Pancreas (tissue), 10 donors: ENCODE measurements at regions not wholly inside any gene's neighbourhood (a gene's known extent, or its start where the extent isn't known, plus 50 kb on each side); places are given as distances from the start of the nearest gene placed in this dataset.

Source experiments
- ATAC-seq, 4 donors: fragments of 200-7000 bp; cut with Tn5 transposase; one replicate each; pipeline versions ENCODE4 v1.8.0 to v1.9.1; 2020; ENCODE audit warnings: mild to moderate bottlenecking in 4 of 4, moderate library complexity in 4 of 4
- DNase-seq, 6 donors: peaks; one replicate each; pipeline ENCODE4 v3.0.0-alpha.2; 2020
- FAIRE-seq: peaks from 2 replicates; lab custom pipeline; 2012; peaks lifted over from hg19 to GRCh38; lab: Jason Lieb, UNC
- H3K27ac ChIP-seq, 4 donors: fragments of 200-600 bp; sonication (generic); 1 replicate in 3 of 4; 2 replicates in 1 of 4; pipeline versions ENCODE4 v1.5.0 to v1.8.0; 2020
- H3K27me3 ChIP-seq, 4 donors: fragments of 200-600 bp; one replicate each; pipeline ENCODE4 v1.8.0; 2021
- H3K36me3 ChIP-seq, 3 donors: fragments of 200-600 bp; sonication (generic) in 1 of 3; one replicate each; pipeline versions ENCODE4 v1.5.0 to v1.8.0; 2020 to 2021
- H3K4me1 ChIP-seq, 3 donors: fragments of 200-600 bp; one replicate each; pipeline ENCODE4 v1.8.0; 2021
- H3K4me3 ChIP-seq, 4 donors: fragments of 200-600 bp; sonication (generic) in 2 of 4; one replicate each; pipeline versions ENCODE4 v1.5.0 to v1.8.0; 2020 to 2021
- H3K9me3 ChIP-seq, 4 donors: fragments of 200-600 bp; one replicate each; pipeline ENCODE4 v1.8.0; 2021
- WGBS, 2 donors: extraction: QIAGEN DNeasy Blood & Tissue Kit; methylation state at CpG; one replicate each; pipeline ENCODE4 v1.1.7; 2013; 5-methylcytosine and 5-hydroxymethylcytosine counted together
- intact Hi-C, 3 donors: fragments of 100-400 bp; cut with DNase I; formaldehyde crosslinking; loops; one replicate each; pipeline versions ENCODE4 v1.11.1 to v1.14.2; 2022
- TF ChIP-seq, protein P1 (sequence below), 4 donors: fragments of 200-600 bp; sonication (generic) in 3 of 4; IDR thresholded peaks; one replicate each; pipeline versions ENCODE4 v1.5.0 to v1.8.0; 2021; ENCODE audit warnings: antibody characterized with exemption in 4 of 4
- donor health status: healthy with polysubstance abuse.
- donor health status: DM: no; HTN: no; CAD: no; lungs with moderate emphysema.
- donor health status: DM: no; HTN: no; CAD: no.
- donor health status: control.
- donor health status: control.
- donor health status: Bipolar disorder and iron deficiency.
- donor health status: DM: yes; HTN: yes; CAD: no.
- donor health status: DM: no; HTN: no; CAD: no.
- donor health status: DM: no; HTN: no; CAD: no.
- donor health status: DM: yes; HTN: yes; CAD: no.

GRCh38 chr4:174119051-174119450, 164.4 kb downstream of the FBXO8 start:
- intact Hi-C loops, result loop anchor here in 1 of 3 donors (10.0 kb wide), 1 partner anchor 614 kb away; no protein-coding TSS in a partner anchor
- no peak overlapping the region for H3K4me3 ChIP-seq
- DNase-seq, result no peak

DNA sequence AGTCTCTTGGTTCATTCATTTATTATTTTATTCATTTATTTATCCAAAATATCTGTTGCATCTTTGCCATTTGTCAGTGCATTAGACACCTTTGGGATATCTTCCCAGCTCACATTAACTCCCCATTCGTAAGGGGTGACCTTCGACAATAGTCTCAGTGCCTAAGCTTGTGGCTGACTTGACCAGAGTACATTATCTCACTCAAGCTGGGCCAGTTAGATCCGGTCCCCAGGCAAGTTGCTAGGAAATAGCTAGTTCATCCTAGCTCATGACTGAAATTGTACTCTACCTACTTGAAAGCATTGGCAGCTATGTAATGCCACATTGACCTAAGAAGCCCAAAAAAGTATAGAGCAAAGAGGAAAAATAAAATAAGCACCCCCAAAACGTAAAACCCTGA, 165.3 kb downstream of the FBXO8 start:
- Histone ChIP-seq H3K27me3 (no peaks in the 10 kb centered on the region), H3K4me1 (no peaks in the 10 kb centered on the region), H3K36me3 (no peaks in the 10 kb centered on the region), H3K4me3 (no peak overlapping the region), H3K27ac (no peak overlapping the region), H3K9me3 (no peaks in the 10 kb centered on the region)
- 48 to 58% methylated on average over 4 of the region's 4 CpGs for WGBS, 2 donors
- no peak for DNase-seq
- intact Hi-C loops, result loop anchor here in 1 of 3 donors (10.0 kb wide), 1 partner anchor 613 kb away; no protein-coding TSS in a partner anchor
- TF ChIP-seq, protein P1, sequence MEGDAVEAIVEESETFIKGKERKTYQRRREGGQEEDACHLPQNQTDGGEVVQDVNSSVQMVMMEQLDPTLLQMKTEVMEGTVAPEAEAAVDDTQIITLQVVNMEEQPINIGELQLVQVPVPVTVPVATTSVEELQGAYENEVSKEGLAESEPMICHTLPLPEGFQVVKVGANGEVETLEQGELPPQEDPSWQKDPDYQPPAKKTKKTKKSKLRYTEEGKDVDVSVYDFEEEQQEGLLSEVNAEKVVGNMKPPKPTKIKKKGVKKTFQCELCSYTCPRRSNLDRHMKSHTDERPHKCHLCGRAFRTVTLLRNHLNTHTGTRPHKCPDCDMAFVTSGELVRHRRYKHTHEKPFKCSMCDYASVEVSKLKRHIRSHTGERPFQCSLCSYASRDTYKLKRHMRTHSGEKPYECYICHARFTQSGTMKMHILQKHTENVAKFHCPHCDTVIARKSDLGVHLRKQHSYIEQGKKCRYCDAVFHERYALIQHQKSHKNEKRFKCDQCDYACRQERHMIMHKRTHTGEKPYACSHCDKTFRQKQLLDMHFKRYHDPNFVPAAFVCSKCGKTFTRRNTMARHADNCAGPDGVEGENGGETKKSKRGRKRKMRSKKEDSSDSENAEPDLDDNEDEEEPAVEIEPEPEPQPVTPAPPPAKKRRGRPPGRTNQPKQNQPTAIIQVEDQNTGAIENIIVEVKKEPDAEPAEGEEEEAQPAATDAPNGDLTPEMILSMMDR (IDR thresholded peaks at IDR 0.05), result no peak
- no peak for ATAC-seq
- FAIRE-seq, result no peak

More at GRCh38 chr4:174119051-174119450, 164.4 kb downstream of the FBXO8 start:
- Histone ChIP-seq H3K4me1 (no peaks in the 10 kb centered on the region), H3K9me3 (no peaks in the 10 kb centered on the region), H3K27ac (no peak overlapping the region), H3K27me3 (no peaks in the 10 kb centered on the region), H3K36me3 (no peaks in the 10 kb centered on the region)
- WGBS, 2 donors, result 80 to 95% methylated on average over 4 of the region's 4 CpGs
- ATAC-seq, result no peak
- TF ChIP-seq, protein P1 (IDR thresholded peaks at IDR 0.05), result no peak
- FAIRE-seq, result no peak

DNA sequence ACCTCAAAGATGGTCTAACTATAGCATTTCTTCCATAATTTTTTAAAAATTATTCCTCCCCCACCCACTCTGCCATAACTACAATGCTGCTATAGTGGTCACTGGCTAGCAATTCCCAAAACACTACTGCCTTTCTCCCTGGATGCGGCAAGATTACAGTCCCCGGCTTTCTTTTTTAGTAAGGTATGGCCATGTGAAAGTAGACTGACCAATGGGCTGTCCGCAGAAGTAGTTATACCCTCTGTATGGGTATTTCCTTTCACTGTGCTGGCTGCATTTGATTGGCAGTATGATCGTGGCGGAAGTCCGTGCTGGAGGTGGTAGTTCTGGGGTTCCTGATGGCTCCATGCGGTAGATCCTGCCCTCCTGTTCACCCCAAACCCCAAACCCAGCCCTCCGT, 166.0 kb downstream of the FBXO8 start:
- Histone ChIP-seq H3K9me3 (no peaks in the 10 kb centered on the region), H3K4me3 (no peak overlapping the region), H3K4me1 (no peaks in the 10 kb centered on the region), H3K27ac (no peak overlapping the region), H3K27me3 (no peaks in the 10 kb centered on the region), H3K36me3 (no peaks in the 10 kb centered on the region)
- 67 to 80% methylated on average over 8 of the region's 8 CpGs for WGBS, 2 donors
- no peak for DNase-seq
- ATAC-seq, result no peak
- intact Hi-C loops, result loop anchor here in 1 of 3 donors (10.0 kb wide), 1 partner anchor 613 kb away; no protein-coding TSS in a partner anchor
- TF ChIP-seq, protein P1 (IDR thresholded peaks at IDR 0.05), result no peak
- no peak for FAIRE-seq

DNA sequence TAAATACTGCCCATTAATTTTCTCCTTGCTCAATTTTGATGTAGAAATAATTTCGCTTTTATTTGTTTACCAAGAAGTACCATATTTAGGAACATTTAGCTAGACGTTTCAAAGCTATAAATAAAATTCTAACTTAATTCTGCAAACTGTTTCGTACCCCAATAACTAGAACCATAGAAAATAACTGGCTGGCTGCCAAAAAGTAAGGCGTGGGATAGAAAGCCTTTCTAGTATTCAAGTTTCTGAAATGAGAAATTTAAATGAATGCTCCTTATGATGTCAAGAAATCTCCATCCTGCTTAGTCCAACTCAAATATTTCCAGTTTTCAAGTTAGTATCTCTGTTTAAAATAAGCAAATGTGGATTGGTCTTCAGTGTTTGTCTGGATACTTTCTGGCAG, 167.4 kb downstream of the FBXO8 start:
- H3K27me3 ChIP-seq, result no peaks in the 10 kb centered on the region
- DNase-seq, result no peak
- no peak overlapping the region for H3K27ac ChIP-seq
- H3K4me1 ChIP-seq, result no peaks in the 10 kb centered on the region
- no peaks in the 10 kb centered on the region for H3K36me3 ChIP-seq
- TF ChIP-seq, protein P1 (IDR thresholded peaks at IDR 0.05), result no peak
- 55 to 67% methylated on average over 4 of the region's 4 CpGs for WGBS, 2 donors
- ATAC-seq, result no peak
- intact Hi-C loops, result loop anchor here in 1 of 3 donors (10.0 kb wide), 1 partner anchor 611 kb away; no protein-coding TSS in a partner anchor
- FAIRE-seq, result no peak
- no peaks in the 10 kb centered on the region for H3K9me3 ChIP-seq
- no peak overlapping the region for H3K4me3 ChIP-seq

DNA sequence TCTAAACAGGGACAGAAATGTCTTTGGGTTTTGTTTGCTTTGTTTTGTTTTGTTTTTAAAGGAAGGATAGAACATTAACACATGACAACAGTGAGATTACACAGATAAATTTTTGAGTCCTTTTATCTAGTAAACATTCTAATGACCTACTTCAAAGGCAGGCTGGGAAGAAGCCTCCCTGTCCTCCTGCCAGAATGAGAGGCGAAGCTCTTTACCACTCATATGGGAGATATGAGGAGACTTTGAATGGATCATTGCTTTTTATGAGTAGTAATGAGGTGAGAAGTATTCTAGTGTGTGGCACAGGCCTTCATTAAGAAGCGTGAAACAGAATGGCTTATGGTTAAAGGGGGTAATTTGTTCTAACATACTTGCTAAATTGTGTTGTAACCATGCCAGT, 172.0 kb downstream of the FBXO8 start:
- no peaks in the 10 kb centered on the region for H3K4me1 ChIP-seq
- intact Hi-C loops, result loop anchor here in 1 of 3 donors (10.0 kb wide), 1 partner anchor 607 kb away; no protein-coding TSS in a partner anchor
- ATAC-seq (no peak), DNase-seq (no peak), FAIRE-seq (no peak)
- 80 to 84% methylated on average over 2 of the region's 2 CpGs for WGBS, 2 donors
- H3K36me3 ChIP-seq, result no peaks in the 10 kb centered on the region
- no peaks in the 10 kb centered on the region for H3K27me3 ChIP-seq
- TF ChIP-seq, protein P1 (IDR thresholded peaks at IDR 0.05), result no peak
- no peaks in the 10 kb centered on the region for H3K9me3 ChIP-seq
- no peak overlapping the region for H3K27ac ChIP-seq
- H3K4me3 ChIP-seq, result no peak overlapping the region
